Body of pancreas (tissue), 4 donors: ENCODE measurements at regions not wholly inside any gene's neighbourhood (a gene's known extent, or its start where the extent isn't known, plus 50 kb on each side); places are given as distances from the start of the nearest gene placed in this dataset.

Experiments
- ATAC-seq: fragments of 150-250 bp; one replicate; pipeline ENCODE4 v1.9.1; 2016
- DNase-seq, 4 donors: peaks; one replicate each; pipeline ENCODE4 v3.0.0-alpha.2; 2019
- H3K27ac ChIP-seq, 4 donors: fragments of 200-600 bp; sonication (generic); 1 replicate in 3 of 4; 2 replicates in 1 of 4; pipeline versions ENCODE4 v1.5.1 to v1.6.1; 2016 to 2019; ENCODE audit warnings: mild to moderate bottlenecking in 1 of 4, mixed read lengths in 1 of 4, moderate library complexity in 1 of 4
- H3K27me3 ChIP-seq, 2 donors: fragments of 200-600 bp; sonication (generic); one replicate each; pipeline ENCODE4 v1.6.0; 2016; ENCODE audit warnings: mild to moderate bottlenecking in 1 of 2
- H3K36me3 ChIP-seq, 2 donors: fragments of 200-600 bp; sonication (generic); replicated peaks in 1 of 2; 2 replicates each; pipeline ENCODE4 v1.5.1; 2016; ENCODE audit warnings: low read depth in 2 of 2; ENCODE audit not compliant: insufficient read depth in 1 of 2
- H3K4me1 ChIP-seq: fragments of 200-600 bp; sonication (generic); one replicate; pipeline ENCODE4 v1.6.0; 2016
- H3K4me3 ChIP-seq, 2 donors: fragments of 200-600 bp; sonication (generic); 1 replicate in 1 of 2; 2 replicates in 1 of 2; pipeline ENCODE4 v1.5.1; 2016 to 2019
- H3K9me3 ChIP-seq, 3 donors: fragments of 200-600 bp; sonication (generic); 1 replicate in 2 of 3; 2 replicates in 1 of 3; pipeline ENCODE4 v1.5.1; 2016
- POLR2A ChIP-seq, 3 donors: fragments of 450-650 bp; IDR thresholded peaks; one replicate each; pipeline ENCODE4 v1.6.1; 2016; ENCODE audit warnings: antibody characterized with exemption in 3 of 3, mild to moderate bottlenecking in 2 of 3
- WGBS, 2 donors: methylation state at CpG; one replicate each; pipeline ENCODE4 v1.1.5; 2017; 5-methylcytosine and 5-hydroxymethylcytosine counted together
- intact Hi-C: fragments of 100-400 bp; cut with DNase I; formaldehyde crosslinking; loops from one replicate; pipeline ENCODE4 v1.15.1; 2023
- TF ChIP-seq, protein P1 (sequence below), 7 experiments: fragments of 450-650 bp in 4 of 7; fragments of 200-600 bp in 3 of 7; sonication (generic) in 3 of 7; IDR thresholded peaks; one replicate each; pipeline ENCODE4 v1.5.1; 2016 to 2019; ENCODE audit warnings: antibody characterized with exemption in 7 of 7

GRCh38 chr10:10010397-10010796 is 1007.3 kb upstream of the CELF2 start:
- no peaks in the 10 kb centered on the region for H3K9me3 ChIP-seq
- H3K4me3 ChIP-seq, result no peak overlapping the region
- no peaks in the 10 kb centered on the region for H3K36me3 ChIP-seq
- no peak for ATAC-seq
- no peak for DNase-seq
- H3K27ac ChIP-seq, result no peak overlapping the region
- no peaks in the 10 kb centered on the region for H3K4me1 ChIP-seq
- WGBS, 2 donors, result 56 to 70% methylated on average over 2 of the region's 2 CpGs
- no peaks in the 10 kb centered on the region for H3K27me3 ChIP-seq
- TF ChIP-seq, protein P1, sequence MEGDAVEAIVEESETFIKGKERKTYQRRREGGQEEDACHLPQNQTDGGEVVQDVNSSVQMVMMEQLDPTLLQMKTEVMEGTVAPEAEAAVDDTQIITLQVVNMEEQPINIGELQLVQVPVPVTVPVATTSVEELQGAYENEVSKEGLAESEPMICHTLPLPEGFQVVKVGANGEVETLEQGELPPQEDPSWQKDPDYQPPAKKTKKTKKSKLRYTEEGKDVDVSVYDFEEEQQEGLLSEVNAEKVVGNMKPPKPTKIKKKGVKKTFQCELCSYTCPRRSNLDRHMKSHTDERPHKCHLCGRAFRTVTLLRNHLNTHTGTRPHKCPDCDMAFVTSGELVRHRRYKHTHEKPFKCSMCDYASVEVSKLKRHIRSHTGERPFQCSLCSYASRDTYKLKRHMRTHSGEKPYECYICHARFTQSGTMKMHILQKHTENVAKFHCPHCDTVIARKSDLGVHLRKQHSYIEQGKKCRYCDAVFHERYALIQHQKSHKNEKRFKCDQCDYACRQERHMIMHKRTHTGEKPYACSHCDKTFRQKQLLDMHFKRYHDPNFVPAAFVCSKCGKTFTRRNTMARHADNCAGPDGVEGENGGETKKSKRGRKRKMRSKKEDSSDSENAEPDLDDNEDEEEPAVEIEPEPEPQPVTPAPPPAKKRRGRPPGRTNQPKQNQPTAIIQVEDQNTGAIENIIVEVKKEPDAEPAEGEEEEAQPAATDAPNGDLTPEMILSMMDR (IDR thresholded peaks at IDR 0.05), result no peak
- TF ChIP-seq POLR2A (IDR thresholded peaks at IDR 0.05), result no peak
- intact Hi-C loops, result no loop called here

GRCh38 chr10:10014846-10015245 is 1002.8 kb upstream of the CELF2 start:
- TF ChIP-seq POLR2A (IDR thresholded peaks at IDR 0.05), result no peak
- TF ChIP-seq, protein P1 (IDR thresholded peaks at IDR 0.05), result no peak
- 79 to 90% methylated on average over 1 of the region's 1 CpG for WGBS, 2 donors
- Histone ChIP-seq H3K27me3 (no peaks in the 10 kb centered on the region), H3K4me1 (no peaks in the 10 kb centered on the region), H3K4me3 (no peak overlapping the region), H3K36me3 (no peaks in the 10 kb centered on the region), H3K9me3 (no peaks in the 10 kb centered on the region), H3K27ac (no peak overlapping the region)
- ATAC-seq (no peak), DNase-seq (no peak)
- intact Hi-C loops, result no loop called here

GRCh38 chr10:10017716-10018115 is 1000.0 kb upstream of the CELF2 start:
- ATAC-seq (no peak), DNase-seq (no peak)
- Histone ChIP-seq H3K27me3 (no peaks in the 10 kb centered on the region), H3K27ac (no peak overlapping the region), H3K36me3 (no peaks in the 10 kb centered on the region), H3K4me3 (no peak overlapping the region), H3K9me3 (no peaks in the 10 kb centered on the region), H3K4me1 (no peaks in the 10 kb centered on the region)
- intact Hi-C loops, result no loop called here
- no peak for TF ChIP-seq POLR2A (IDR thresholded peaks at IDR 0.05)
- WGBS, 2 donors, result 54 to 63% methylated on average over 5 of the region's 5 CpGs

DNA sequence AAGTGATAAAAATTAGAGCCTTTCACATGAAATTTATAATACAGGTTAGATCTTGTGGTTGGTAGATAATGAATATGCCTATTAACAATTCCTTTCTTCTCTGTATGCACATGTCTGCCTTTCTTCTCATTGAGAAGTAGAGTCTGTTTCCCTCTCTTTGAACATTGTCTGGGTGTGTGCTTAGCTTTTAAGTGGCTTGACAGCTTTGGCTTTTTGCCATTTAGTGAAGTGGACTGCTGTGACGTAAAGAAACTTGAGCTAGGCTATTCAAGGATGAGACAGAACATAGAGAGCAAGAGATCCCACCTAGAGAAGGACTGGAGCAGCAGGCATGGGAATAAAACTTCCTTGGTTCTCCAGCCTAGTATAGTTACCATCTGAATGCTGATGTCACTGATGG is 996.7 kb upstream of the CELF2 start:
- H3K9me3 ChIP-seq, result no peaks in the 10 kb centered on the region
- WGBS, 2 donors, result 36 to 38% methylated on average over 1 of the region's 1 CpG

DNA sequence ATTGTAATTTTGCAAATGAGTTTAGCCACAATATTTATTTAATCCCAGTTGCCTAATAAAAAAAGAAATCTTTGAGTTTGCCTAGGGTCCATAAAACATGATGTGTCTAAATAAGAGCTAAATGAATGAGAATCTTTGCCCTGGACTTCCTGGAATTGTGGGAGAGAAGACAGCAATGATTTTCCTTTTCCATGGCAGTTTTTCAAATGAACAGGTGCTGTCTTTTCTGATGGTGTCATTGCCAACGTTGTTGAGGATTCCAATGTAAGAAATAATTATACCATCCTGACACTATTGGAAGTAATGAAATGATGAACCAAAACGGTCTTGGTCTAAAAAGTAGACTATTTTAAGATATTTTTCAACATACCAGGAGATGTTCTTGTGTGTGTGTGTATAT is 984.7 kb upstream of the CELF2 start:
- intact Hi-C loops, result no loop called here
- ATAC-seq, result no peak
- TF ChIP-seq, protein P1 (IDR thresholded peaks at IDR 0.05), result no peak
- no peak for TF ChIP-seq POLR2A (IDR thresholded peaks at IDR 0.05)

More for the DNA sequence above, 996.7 kb upstream of the CELF2 start:
- H3K27me3 ChIP-seq, result no peaks in the 10 kb centered on the region
- intact Hi-C loops, result no loop called here
- no peak for ATAC-seq
- TF ChIP-seq, protein P1 (IDR thresholded peaks at IDR 0.05), result no peak
- no peak for TF ChIP-seq POLR2A (IDR thresholded peaks at IDR 0.05)
- H3K4me1 ChIP-seq, result no peaks in the 10 kb centered on the region
- DNase-seq, result no peak
- H3K4me3 ChIP-seq, result no peak overlapping the region
- no peak overlapping the region for H3K27ac ChIP-seq
- H3K36me3 ChIP-seq, result no peaks in the 10 kb centered on the region

More for the DNA sequence above, 984.7 kb upstream of the CELF2 start:
- no peaks in the 10 kb centered on the region for H3K4me1 ChIP-seq
- no peaks in the 10 kb centered on the region for H3K9me3 ChIP-seq
- no peak for DNase-seq
- H3K4me3 ChIP-seq, result no peak overlapping the region
- no peaks in the 10 kb centered on the region for H3K36me3 ChIP-seq
- no peak overlapping the region for H3K27ac ChIP-seq
- 33 to 40% methylated on average over 2 of the region's 2 CpGs for WGBS, 2 donors
- no peaks in the 10 kb centered on the region for H3K27me3 ChIP-seq
